ENCODE measurements at regions not wholly inside any gene's neighbourhood (a gene's known extent, or its start where the extent isn't known, plus 50 kb on each side); places are given as distances from the start of the nearest gene placed in this dataset.
"Not testable (repeated sequence)": the region's sequence is repeated elsewhere in the genome, so short reads cannot be mapped to it uniquely, and the experiment has no call there.

DNA sequence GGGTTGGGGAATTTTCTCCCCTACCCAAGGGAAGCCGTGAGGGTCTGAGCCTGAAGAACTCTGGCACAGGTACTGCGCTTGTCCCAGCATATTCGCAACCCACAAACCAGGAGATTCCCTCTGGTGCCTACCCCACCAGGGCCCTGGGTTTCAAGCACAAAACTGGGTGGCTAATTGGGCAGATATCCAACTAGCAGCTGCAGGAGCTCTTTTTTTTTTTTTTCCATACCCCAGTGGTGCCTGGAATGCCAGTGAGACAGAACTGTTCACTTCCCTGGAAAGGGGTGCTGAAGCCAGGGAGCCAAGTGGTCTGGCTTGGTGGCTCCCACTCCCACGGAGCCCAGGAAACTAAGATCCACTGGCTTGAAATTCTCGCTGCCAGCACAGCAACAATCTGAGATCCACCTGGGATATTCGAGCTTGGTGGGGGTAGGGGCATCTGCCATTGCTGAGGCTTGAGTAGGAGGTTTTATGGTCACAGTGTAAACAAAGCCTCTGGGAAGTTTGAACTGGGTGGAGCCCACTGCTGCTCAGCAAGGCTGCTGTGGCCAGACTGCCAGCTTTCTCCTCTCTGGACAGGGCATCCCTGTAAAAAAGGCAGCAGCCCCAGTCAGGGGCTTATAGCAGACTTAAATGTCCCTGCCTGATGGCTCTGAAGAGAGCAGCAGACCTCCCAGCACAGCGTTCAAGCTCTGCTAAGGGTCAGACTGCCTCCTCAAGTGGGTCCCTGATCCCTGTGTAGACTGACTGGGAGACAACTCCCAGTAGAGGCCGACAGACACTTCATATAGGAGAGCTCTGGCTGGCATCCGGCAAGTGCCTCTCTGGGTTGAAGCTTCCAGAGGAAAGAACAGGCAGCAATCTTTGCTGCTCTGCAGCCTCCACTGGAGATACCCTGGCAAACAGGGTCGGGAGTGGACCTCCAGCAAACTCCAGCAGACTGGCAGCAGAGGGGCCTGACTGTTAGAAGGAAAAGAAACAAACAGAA is 670.1 kb upstream of the IGFBP3 start:
- H3K9me3 Mint-ChIP-seq, result peaks cover 13 to 26% (median 14%) of the 10 kb centered on the region in 3 donors
- H3K27me3 Mint-ChIP-seq; H3K27ac Mint-ChIP-seq; H3K4me3 Mint-ChIP-seq; POLR2A ChIA-PET; H3K4me3 ChIP-seq (ENCODE audit: control insufficient read depth in 1 of 2, extremely low read depth in 1 of 2, low read length in 1 of 2); H3K27me3 ChIP-seq (replicated peaks in 1 of 2; ENCODE audit: control insufficient read depth in 2 of 2, extremely low read depth in 1 of 2, insufficient read depth in 2 of 2, low read length in 1 of 2); H3K36me3 ChIP-seq (ENCODE audit: control insufficient read depth in 2 of 2, extremely low read depth in 1 of 2, insufficient read depth in 1 of 2, low read length in 1 of 2); H3K4me1 Mint-ChIP-seq; H3K36me3 Mint-ChIP-seq; H3K27ac ChIP-seq (ENCODE audit: low read length); ATAC-seq (replicated peaks in 1 of 4); H3K9me3 ChIP-seq; DNase-seq; H3K4me1 ChIP-seq (ENCODE audit: control insufficient read depth in 1 of 2, extremely low read depth in 1 of 2, insufficient read depth in 2 of 2, low read length in 2 of 2); CTCF ChIA-PET: not testable (repeated sequence)
- WGBS (ENCODE audit: insufficient coverage), result 78% methylated on average over 7 of the region's 10 CpGs

DNA sequence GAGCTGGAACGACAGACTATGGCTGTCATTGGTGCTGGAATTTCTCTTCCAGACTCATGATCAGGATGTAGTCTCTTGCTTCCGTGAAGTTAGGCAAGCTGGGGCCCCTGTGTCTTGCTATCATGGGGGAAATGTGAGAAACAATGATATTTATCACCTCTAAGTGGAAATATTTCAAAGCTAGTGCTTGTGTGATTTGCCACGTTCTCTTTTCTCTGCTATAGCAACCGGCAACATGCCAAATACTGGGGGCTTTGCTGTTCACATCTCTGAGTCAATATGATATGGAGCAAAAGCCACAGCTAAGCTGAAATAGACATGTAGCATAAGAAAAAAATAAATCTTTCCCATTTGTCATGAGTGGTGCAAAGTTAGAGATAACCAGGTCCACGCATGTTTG is 668.2 kb upstream of the IGFBP3 start:
- Mint-ChIP-seq H3K27ac (no peak overlapping the region), H3K4me1 (no peaks in the 10 kb centered on the region), H3K4me3 (no peak overlapping the region), H3K27me3 (peaks cover 0 to 4% of the 10 kb centered on the region in 2 donors), H3K36me3 (no peaks in the 10 kb centered on the region), H3K9me3 (peaks cover 10 to 30% (median 14%) of the 10 kb centered on the region in 3 donors)
- DNase-seq, result no peak
- H3K27me3 ChIP-seq (replicated peaks in 1 of 2; ENCODE audit: control insufficient read depth in 2 of 2, extremely low read depth in 1 of 2, insufficient read depth in 2 of 2, low read length in 1 of 2), result no peaks in the 10 kb centered on the region
- ChIA-PET POLR2A (no interaction called here), CTCF (no interaction called here)
- no peak for ATAC-seq (replicated peaks in 1 of 4)
- no peaks in the 10 kb centered on the region for H3K9me3 ChIP-seq
- H3K36me3 ChIP-seq (ENCODE audit: control insufficient read depth in 2 of 2, extremely low read depth in 1 of 2, insufficient read depth in 1 of 2, low read length in 1 of 2), result no peaks in the 10 kb centered on the region
- H3K4me3 ChIP-seq (ENCODE audit: control insufficient read depth in 1 of 2, extremely low read depth in 1 of 2, low read length in 1 of 2), result no peak overlapping the region
- 61% methylated on average over 3 of the region's 5 CpGs for WGBS (ENCODE audit: insufficient coverage)
- no peaks in the 10 kb centered on the region for H3K4me1 ChIP-seq (ENCODE audit: control insufficient read depth in 1 of 2, extremely low read depth in 1 of 2, insufficient read depth in 2 of 2, low read length in 2 of 2)
- H3K27ac ChIP-seq (ENCODE audit: low read length), result no peak overlapping the region

DNA sequence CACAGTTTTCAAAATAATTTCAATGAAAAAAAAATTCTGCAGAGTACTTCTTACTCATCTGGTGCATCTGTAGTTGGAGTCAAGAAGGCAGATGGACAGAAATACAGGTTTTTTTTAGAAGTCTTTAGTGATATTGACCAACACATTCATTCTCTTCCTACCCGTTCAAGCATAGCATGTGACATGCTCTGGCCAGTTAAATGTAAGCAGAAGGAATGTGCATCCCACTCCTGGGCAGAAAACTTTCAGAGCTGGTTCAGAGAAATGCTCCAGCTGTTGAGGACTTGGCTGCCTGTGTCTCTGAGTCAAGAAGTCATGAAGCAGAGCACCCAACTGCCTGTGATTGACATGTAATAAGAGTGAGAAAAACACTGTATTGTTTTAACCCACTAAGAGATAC is 665.3 kb upstream of the IGFBP3 start:
- Histone ChIP-seq H3K9me3 (no peaks in the 10 kb centered on the region), H3K4me1 (ENCODE audit: control insufficient read depth in 1 of 2, extremely low read depth in 1 of 2, insufficient read depth in 2 of 2, low read length in 2 of 2) (no peaks in the 10 kb centered on the region), H3K36me3 (ENCODE audit: control insufficient read depth in 2 of 2, extremely low read depth in 1 of 2, insufficient read depth in 1 of 2, low read length in 1 of 2) (no peaks in the 10 kb centered on the region), H3K27ac (ENCODE audit: low read length) (no peak overlapping the region), H3K4me3 (ENCODE audit: control insufficient read depth in 1 of 2, extremely low read depth in 1 of 2, low read length in 1 of 2) (no peak overlapping the region), H3K27me3 (replicated peaks in 1 of 2; ENCODE audit: control insufficient read depth in 2 of 2, extremely low read depth in 1 of 2, insufficient read depth in 2 of 2, low read length in 1 of 2) (no peaks in the 10 kb centered on the region)
- WGBS (ENCODE audit: insufficient coverage), result no CpG with 5 or more reads among the region's 1 CpG
- no peak for ATAC-seq (replicated peaks in 1 of 4)
- no peak overlapping the region for H3K4me3 Mint-ChIP-seq
- no peaks in the 10 kb centered on the region for H3K36me3 Mint-ChIP-seq
- H3K9me3 Mint-ChIP-seq, result peaks cover 6 to 16% (median 11%) of the 10 kb centered on the region in 3 donors
- ChIA-PET CTCF (no interaction called here), POLR2A (no interaction called here)
- DNase-seq, result no peak
- H3K4me1 Mint-ChIP-seq, result no peaks in the 10 kb centered on the region
- no peak overlapping the region for H3K27ac Mint-ChIP-seq
- H3K27me3 Mint-ChIP-seq, result peaks cover 0 to 4% of the 10 kb centered on the region in 2 donors

DNA sequence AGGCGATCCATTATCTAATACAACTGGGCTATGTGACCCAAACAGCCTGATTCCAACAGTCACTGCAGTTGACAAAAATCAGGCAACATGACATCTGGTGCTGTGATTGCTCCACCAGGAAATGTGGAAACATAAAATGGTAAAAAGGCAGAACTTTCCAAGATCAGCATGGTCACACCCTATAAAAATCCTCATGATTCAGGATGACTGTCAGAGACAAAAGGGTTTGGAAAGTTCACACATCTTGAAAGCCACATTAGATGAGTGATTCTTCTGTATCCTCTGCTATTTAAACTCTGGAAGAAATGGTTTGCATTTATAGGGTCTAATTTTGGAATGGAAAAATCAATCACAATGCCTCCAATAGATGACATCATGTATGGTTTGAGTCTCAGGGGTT is 662.6 kb upstream of the IGFBP3 start:
- Histone ChIP-seq H3K4me3 (ENCODE audit: control insufficient read depth in 1 of 2, extremely low read depth in 1 of 2, low read length in 1 of 2) (no peak overlapping the region), H3K9me3 (no peaks in the 10 kb centered on the region), H3K27me3 (replicated peaks in 1 of 2; ENCODE audit: control insufficient read depth in 2 of 2, extremely low read depth in 1 of 2, insufficient read depth in 2 of 2, low read length in 1 of 2) (no peaks in the 10 kb centered on the region), H3K27ac (ENCODE audit: low read length) (no peak overlapping the region), H3K4me1 (ENCODE audit: control insufficient read depth in 1 of 2, extremely low read depth in 1 of 2, insufficient read depth in 2 of 2, low read length in 2 of 2) (no peaks in the 10 kb centered on the region), H3K36me3 (ENCODE audit: control insufficient read depth in 2 of 2, extremely low read depth in 1 of 2, insufficient read depth in 1 of 2, low read length in 1 of 2) (no peaks in the 10 kb centered on the region)
- Mint-ChIP-seq H3K9me3 (peaks cover 0 to 13% (median 4%) of the 10 kb centered on the region in 3 donors), H3K27ac (no peak overlapping the region), H3K27me3 (no peaks in the 10 kb centered on the region), H3K4me1 (no peaks in the 10 kb centered on the region), H3K4me3 (no peak overlapping the region), H3K36me3 (no peaks in the 10 kb centered on the region)
- ChIA-PET CTCF (no interaction called here), POLR2A (no interaction called here)
- no peak for ATAC-seq (replicated peaks in 1 of 4)
- no peak for DNase-seq
- WGBS (ENCODE audit: insufficient coverage), result no CpG with 5 or more reads among the region's 1 CpG

DNA sequence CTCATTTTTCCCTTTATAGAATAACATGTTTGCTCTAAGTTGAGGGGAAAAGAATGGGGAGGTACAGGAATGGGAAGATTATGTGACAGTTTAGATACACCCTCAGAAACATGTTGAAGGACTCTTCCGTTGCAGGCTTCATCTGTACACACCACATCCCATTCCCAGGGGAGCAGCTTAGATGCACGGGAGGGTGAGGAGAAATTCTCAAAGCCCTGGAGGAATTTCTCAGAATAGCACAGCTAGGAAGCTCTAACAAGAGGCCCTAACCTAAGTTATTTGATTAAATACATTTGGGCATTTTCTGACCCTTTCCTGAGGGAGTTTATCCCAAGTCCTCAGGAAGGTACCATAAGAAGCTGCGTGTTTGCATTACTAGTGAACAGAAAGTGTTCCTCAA is 660.2 kb upstream of the IGFBP3 start:
- POLR2A ChIA-PET, result no interaction called here
- H3K36me3 ChIP-seq (ENCODE audit: control insufficient read depth in 2 of 2, extremely low read depth in 1 of 2, insufficient read depth in 1 of 2, low read length in 1 of 2), result no peaks in the 10 kb centered on the region
- no peak overlapping the region for H3K27ac ChIP-seq (ENCODE audit: low read length)
- WGBS (ENCODE audit: insufficient coverage), result 83% methylated on average over 1 of the region's 3 CpGs
- ATAC-seq (replicated peaks in 1 of 4) (no peak), DNase-seq (no peak)
- no peaks in the 10 kb centered on the region for H3K36me3 Mint-ChIP-seq
- peaks cover 2 to 26% (median 8%) of the 10 kb centered on the region in 3 donors for H3K9me3 Mint-ChIP-seq
- no peaks in the 10 kb centered on the region for H3K9me3 ChIP-seq
- no peak overlapping the region for H3K4me3 ChIP-seq (ENCODE audit: control insufficient read depth in 1 of 2, extremely low read depth in 1 of 2, low read length in 1 of 2)
- H3K27me3 ChIP-seq (replicated peaks in 1 of 2; ENCODE audit: control insufficient read depth in 2 of 2, extremely low read depth in 1 of 2, insufficient read depth in 2 of 2, low read length in 1 of 2), result no peaks in the 10 kb centered on the region
- no peaks in the 10 kb centered on the region for H3K27me3 Mint-ChIP-seq
- no peak overlapping the region for H3K4me3 Mint-ChIP-seq
- H3K4me1 ChIP-seq (ENCODE audit: control insufficient read depth in 1 of 2, extremely low read depth in 1 of 2, insufficient read depth in 2 of 2, low read length in 2 of 2), result no peaks in the 10 kb centered on the region
- no peak overlapping the region for H3K27ac Mint-ChIP-seq
- no peaks in the 10 kb centered on the region for H3K4me1 Mint-ChIP-seq
- CTCF ChIA-PET, result no interaction called here

DNA sequence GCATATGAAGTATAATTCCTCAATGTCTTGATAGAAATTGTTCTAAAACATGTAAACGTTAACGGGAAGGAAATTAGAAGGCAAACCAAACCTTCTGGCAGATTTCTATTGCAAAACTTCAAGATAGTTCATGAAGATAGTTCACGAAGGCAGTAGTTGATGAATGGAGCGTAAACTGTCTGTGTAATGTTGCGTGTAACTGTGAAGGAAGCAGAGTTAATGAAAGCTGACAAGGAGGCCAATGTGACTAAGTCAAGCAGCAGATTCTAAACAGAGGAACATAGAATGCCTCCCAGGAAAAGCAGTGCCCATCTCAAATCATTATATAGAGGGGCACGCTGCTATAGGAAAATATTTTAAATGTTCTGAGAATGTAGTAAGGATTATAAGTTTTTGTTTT is 659.7 kb upstream of the IGFBP3 start:
- POLR2A ChIA-PET, result no interaction called here
- Histone ChIP-seq H3K4me3 (ENCODE audit: control insufficient read depth in 1 of 2, extremely low read depth in 1 of 2, low read length in 1 of 2) (no peak overlapping the region), H3K27me3 (replicated peaks in 1 of 2; ENCODE audit: control insufficient read depth in 2 of 2, extremely low read depth in 1 of 2, insufficient read depth in 2 of 2, low read length in 1 of 2) (no peaks in the 10 kb centered on the region), H3K36me3 (ENCODE audit: control insufficient read depth in 2 of 2, extremely low read depth in 1 of 2, insufficient read depth in 1 of 2, low read length in 1 of 2) (no peaks in the 10 kb centered on the region), H3K4me1 (ENCODE audit: control insufficient read depth in 1 of 2, extremely low read depth in 1 of 2, insufficient read depth in 2 of 2, low read length in 2 of 2) (no peaks in the 10 kb centered on the region), H3K27ac (ENCODE audit: low read length) (no peak overlapping the region), H3K9me3 (no peaks in the 10 kb centered on the region)
- Mint-ChIP-seq H3K36me3 (no peaks in the 10 kb centered on the region), H3K4me3 (no peak overlapping the region), H3K27ac (no peak overlapping the region), H3K9me3 (peaks cover 2 to 26% (median 8%) of the 10 kb centered on the region in 3 donors), H3K27me3 (no peaks in the 10 kb centered on the region), H3K4me1 (no peaks in the 10 kb centered on the region)
- ATAC-seq (replicated peaks in 1 of 4) (no peak), DNase-seq (no peak)
- WGBS (ENCODE audit: insufficient coverage), result 75% methylated on average over 2 of the region's 6 CpGs
- CTCF ChIA-PET, result no interaction called here

Data from T-cell (primary cell).